ENCODE measurements at regions not wholly inside any gene's neighbourhood (a gene's known extent, or its start where the extent isn't known, plus 50 kb on each side); places are given as distances from the start of the nearest gene placed in this dataset.

DNA sequence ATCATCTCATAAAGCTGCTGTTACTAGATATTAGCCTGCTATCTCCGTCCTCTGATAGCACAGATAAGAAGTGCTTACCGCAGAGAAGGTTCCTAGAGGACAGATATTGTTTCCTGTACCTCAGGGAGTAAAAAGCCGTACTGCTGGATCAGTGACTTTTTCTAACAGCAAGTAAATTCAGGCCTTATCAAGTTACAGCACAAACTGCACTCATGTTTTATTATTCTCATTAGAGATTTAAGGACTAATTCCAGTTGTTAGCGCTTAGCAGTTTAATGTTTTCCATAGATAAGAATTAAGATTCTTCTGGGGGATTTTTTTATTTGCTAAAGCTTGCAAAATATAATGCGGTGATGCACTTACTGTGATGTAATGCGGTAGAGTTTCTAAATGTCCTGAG, 119.0 kb upstream of the OBI1 start (continued):
- TF ChIP-seq IKZF3 (tag by site-specific recombination; IDR thresholded peaks at IDR 0.05) (no peak), TCF7L2 (IDR thresholded peaks at IDR 0.05; ENCODE audit: borderline replicate concordance, low read depth, low read length) (peak; percentile 85), ZNF555 (tag by site-specific recombination; conservative IDR thresholded peaks at IDR 0.05) (no peak), ZNF585B (tag by site-specific recombination; IDR thresholded peaks at IDR 0.05) (no peak), ZBTB6 (tag by site-specific recombination; IDR thresholded peaks at IDR 0.05) (no peak), ZNF155 (tag by site-specific recombination; IDR thresholded peaks at IDR 0.05) (no peak), ZNF660 (tag by site-specific recombination; IDR thresholded peaks at IDR 0.05) (no peak), FEZF1 (tag by site-specific recombination; IDR thresholded peaks at IDR 0.05) (peak; percentile 93), ZNF362 (tag by site-specific recombination; IDR thresholded peaks at IDR 0.05) (0 out of 2 replicates have a peak, but pooled peaks have one; percentile 52), REST (tag by site-specific recombination; IDR thresholded peaks at IDR 0.05) (no peak), ZNF707 (tag by site-specific recombination; IDR thresholded peaks at IDR 0.05) (no peak), YY2 (tag by site-specific recombination; IDR thresholded peaks at IDR 0.05) (no peak), ZNF16 (tag by site-specific recombination; IDR thresholded peaks at IDR 0.05; ENCODE audit: low read depth) (no peak), ZNF623 (tag by site-specific recombination; IDR thresholded peaks at IDR 0.05) (no peak), ZSCAN16 (tag by site-specific recombination; IDR thresholded peaks at IDR 0.05) (no peak), WT1 (tag by site-specific recombination; IDR thresholded peaks at IDR 0.05) (no peak), ZBTB7A (tag by site-specific recombination; IDR thresholded peaks at IDR 0.05; ENCODE audit: low read depth) (no peak), HIC1 (tag by site-specific recombination; IDR thresholded peaks at IDR 0.05) (no peak; the same call in 1 of the 2 replicates), ZNF174 (tag by site-specific recombination; IDR thresholded peaks at IDR 0.05) (no peak), KLF10 (tag by site-specific recombination; IDR thresholded peaks at IDR 0.05) (peak; percentile 53; the same call in 1 of the 2 replicates), ZNF416 (tag by site-specific recombination; IDR thresholded peaks at IDR 0.05) (no peak), ZNF121 (tag by site-specific recombination; IDR thresholded peaks at IDR 0.05) (no peak), ZFP3 (tag by site-specific recombination; IDR thresholded peaks at IDR 0.05; ENCODE audit: low read depth) (no peak), ZNF10 (tag by site-specific recombination; IDR thresholded peaks at IDR 0.05) (no peak), ZNF398 (tag by site-specific recombination; IDR thresholded peaks at IDR 0.05) (no peak), GLI2 (tag by site-specific recombination; IDR thresholded peaks at IDR 0.05; ENCODE audit: borderline replicate concordance, low read depth) (no peak; the same call in 1 of the 2 replicates), KLF9 (tag by site-specific recombination; IDR thresholded peaks at IDR 0.05; ENCODE audit: low read depth) (no peak)
